ENCODE measurements at regions not wholly inside any gene's neighbourhood (a gene's known extent, or its start where the extent isn't known, plus 50 kb on each side); places are given as distances from the start of the nearest gene placed in this dataset.
"Not testable (repeated sequence)": the region's sequence is repeated elsewhere in the genome, so short reads cannot be mapped to it uniquely, and the experiment has no call there.

DNA sequence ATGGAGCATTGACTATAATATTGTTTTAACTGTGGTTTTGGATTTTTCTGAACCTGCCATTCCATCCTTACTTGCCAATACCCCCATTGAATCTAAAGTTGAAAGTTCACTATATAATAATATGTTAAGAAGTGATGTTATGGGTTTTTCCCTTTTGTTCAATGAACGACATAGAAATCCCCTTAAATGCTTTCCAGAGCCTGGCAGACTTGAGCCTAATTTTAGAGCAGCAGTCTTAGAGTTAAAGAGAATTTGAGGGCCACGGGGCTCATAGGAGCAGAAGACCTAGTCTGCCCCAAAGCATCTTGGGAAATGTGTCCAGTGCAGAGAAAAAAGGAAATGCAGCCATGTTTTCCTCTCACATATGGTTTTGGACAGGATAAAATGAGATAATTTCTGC lies 146.1 kb upstream of the SLC44A1 start:
- DNase-seq (ENCODE audit: low read depth, low spot score), result no peak

GRCh38 chr9:105103776-105104175 lies 140.7 kb upstream of the SLC44A1 start:
- no peak for DNase-seq (ENCODE audit: low read depth, low spot score)

- no peak for DNase-seq (ENCODE audit: low read depth, low spot score)
Observed at GRCh38 chr9:105114318-105114717, 130.1 kb upstream of the SLC44A1 start.

DNA sequence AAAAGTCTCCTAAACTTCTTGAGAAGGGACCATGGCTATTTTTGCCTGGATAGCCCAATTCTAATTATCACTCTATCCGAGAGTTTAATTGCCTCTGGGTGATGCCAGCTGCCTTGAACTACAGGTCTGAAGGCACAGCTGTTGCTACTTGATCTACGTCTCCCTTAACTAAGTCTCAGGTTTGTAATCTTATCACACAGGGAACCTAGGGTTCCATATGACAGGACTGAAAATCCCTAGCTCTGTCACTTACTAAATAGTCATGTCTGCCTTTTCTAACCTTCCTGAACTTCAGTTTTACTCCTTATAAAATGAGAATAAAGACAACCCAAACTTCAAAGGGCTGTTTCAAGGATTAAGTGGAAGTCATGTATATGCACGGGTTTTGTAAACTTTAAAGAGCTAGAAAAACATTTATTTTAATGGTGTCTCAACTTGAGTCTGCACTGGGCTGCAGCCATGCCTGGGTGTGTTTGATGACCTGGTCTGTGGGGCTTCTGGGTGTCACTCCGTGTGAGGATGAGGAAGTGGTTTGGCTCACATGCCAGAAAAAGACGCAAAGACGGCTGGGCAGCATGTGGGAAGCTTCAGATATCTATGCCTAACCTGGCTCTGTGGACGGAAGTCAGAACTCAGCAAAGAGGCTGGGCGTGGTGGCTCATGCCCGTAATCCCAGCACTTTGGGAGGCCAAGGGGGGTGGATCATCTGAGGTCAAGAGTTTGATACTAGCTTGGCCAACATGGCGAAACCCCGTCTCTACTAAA lies 129.3 kb upstream of the SLC44A1 start:
- no peak for DNase-seq (ENCODE audit: low read depth, low spot score)

- no peak for DNase-seq (ENCODE audit: low read depth, low spot score)
Observed at GRCh38 chr9:105116052-105116868, 128.2 kb upstream of the SLC44A1 start.

DNA sequence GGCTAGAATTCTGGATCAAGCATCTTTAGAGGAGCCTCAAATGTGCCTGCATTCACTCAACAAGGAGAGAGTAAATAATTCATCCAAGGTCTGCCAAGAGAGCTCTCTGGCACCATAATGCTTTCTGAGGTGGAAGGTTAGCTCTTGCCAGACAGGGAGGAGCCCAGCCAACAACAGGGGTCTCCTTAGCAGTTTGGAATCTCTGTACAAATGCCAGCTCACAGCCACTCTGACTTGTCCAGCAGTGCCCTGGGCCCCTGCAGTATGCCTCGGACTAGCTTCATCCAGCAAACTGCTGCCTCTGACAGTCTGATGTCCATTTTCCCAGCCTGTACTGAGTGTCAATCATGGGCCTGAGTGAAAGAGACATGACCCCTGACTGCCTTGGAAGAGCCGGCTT lies 127.2 kb upstream of the SLC44A1 start:
- no peak for DNase-seq (ENCODE audit: low read depth, low spot score)

GRCh38 chr9:105118636-105119035 lies 125.8 kb upstream of the SLC44A1 start:
- no peak for DNase-seq (ENCODE audit: low read depth, low spot score)

DNA sequence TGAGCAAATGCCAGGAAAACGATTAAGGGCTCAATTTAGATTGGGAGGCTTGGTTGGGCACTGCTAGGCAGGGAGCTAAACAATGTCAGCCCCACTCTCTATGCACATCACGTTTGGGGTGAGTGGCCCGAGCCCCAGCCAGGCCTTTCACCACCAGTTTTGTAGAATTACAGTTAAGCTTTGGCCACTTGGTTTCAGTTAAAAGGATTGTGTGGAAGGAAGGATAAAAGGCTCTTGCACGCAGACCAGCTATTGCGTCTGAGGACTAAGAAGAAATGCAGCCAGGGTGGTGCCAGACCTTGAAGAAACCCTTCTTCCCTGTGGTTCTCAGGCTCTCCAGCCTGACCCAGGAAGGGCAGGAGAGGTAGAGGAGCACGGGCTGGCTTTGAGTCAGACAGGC lies 125.3 kb upstream of the SLC44A1 start:
- DNase-seq (ENCODE audit: low read depth, low spot score), result no peak

- no peak for DNase-seq (ENCODE audit: low read depth, low spot score)
Observed at GRCh38 chr9:105121861-105122430, 122.5 kb upstream of the SLC44A1 start.

DNA sequence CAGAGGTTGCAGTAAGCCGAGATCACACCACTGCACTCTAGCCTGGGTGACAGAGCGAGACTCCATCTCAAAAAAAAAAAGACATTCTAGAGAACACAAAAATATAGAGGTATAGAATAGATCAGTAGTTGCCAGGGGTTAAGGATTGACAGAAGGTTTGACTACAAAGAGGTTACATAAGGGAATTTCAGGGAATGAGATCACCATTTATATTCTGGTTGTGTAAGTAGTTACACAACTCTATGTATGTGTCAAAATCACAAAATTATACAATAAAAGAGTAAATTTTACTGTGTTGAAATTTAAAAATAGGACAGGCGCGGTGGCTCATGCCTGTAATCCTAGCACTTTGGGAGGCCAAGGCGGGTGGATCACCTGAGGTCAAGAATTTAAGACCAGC lies 119.9 kb upstream of the SLC44A1 start:
- not testable (repeated sequence) for DNase-seq (ENCODE audit: low read depth, low spot score)

DNA sequence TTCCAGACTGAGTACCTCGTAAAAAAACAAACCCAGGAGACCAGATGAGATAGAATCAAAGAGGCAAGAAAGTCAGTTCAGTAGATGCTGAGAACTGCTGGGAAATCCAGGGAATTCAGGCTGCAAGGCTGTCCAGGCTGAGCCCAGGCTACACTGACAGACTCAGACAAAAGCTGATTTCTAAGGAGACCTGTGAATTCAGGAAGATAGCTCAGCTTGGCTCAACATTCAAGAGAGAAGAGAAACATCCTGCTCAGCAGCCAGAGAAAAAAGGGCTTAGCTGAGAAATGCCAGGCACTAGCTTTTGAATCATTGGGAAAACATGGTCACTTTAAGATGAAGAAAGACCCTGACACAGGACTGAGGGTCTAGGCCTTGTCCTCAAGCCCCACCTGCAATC lies 118.2 kb upstream of the SLC44A1 start:
- DNase-seq (ENCODE audit: low read depth, low spot score), result no peak

GRCh38 chr9:105127863-105128220 lies 116.6 kb upstream of the SLC44A1 start:
- DNase-seq (ENCODE audit: low read depth, low spot score), result no peak

DNA sequence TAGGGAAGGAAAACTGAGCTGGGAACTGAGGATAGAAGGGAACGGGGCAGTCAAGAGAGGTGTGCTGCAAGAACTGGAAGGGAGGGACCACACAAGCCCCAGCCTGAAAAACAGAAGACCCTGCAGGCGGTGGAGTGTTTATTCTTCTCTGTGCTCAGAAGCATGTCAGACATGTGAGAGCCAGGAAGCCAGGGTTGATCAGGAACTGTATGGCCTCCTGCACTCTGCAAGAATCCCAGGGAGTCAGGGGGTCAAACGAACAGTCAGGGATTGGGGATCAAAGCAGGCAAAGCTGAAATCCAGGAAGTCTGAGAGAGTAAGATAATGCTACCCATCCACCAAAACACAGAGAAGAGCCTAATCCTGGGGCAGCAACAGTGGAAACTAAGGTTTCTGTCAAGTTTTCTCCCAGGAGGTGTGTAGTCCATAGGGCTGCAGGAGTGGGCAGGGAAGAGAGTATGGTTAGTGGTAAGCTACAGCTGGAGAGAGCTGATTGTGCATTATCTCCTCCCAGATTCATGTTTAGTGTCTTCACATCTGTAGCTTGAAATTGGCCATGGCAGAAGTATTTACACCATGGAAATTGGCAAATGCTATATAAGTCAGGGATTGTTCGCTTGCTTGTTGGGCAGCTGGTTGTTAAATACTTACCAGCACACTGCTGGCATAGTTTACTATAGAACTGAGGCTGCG lies 115.4 kb upstream of the SLC44A1 start:
- DNase-seq (ENCODE audit: low read depth, low spot score), result no peak

- no peak for DNase-seq (ENCODE audit: low read depth, low spot score)
Observed at GRCh38 chr9:105129731-105130130, 114.7 kb upstream of the SLC44A1 start.

- DNase-seq (ENCODE audit: low read depth, low spot score), result no peak
Observed at GRCh38 chr9:105131981-105132380, 112.5 kb upstream of the SLC44A1 start.

GRCh38 chr9:105132606-105133005 lies 111.8 kb upstream of the SLC44A1 start:
- DNase-seq (ENCODE audit: low read depth, low spot score), result no peak

DNA sequence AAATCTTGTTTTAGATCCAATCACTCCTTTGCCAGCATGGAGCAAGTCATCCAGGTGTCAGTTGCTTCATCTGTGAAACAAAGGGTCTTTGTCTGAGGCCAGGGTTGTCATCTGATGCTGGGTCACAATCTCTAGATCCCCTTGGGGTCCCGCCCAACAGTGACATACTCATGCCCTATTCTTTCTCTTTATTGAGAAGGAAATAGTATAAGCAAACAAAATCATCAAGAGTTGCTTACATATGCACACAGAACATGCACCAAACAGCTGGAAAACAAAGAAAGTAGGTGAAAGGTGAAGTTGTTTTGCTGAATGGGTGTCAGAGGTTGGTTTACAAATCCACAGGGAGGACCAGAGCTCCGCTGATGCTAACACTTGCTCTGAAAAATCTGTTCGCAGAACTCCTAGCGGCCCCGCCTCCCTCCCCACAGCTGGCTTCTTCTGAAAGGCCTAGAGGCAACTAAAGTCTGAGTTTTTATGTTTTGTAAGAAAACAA lies 106.1 kb upstream of the SLC44A1 start:
- peak; percentile 96 for DNase-seq (ENCODE audit: low read depth, low spot score)

DNA sequence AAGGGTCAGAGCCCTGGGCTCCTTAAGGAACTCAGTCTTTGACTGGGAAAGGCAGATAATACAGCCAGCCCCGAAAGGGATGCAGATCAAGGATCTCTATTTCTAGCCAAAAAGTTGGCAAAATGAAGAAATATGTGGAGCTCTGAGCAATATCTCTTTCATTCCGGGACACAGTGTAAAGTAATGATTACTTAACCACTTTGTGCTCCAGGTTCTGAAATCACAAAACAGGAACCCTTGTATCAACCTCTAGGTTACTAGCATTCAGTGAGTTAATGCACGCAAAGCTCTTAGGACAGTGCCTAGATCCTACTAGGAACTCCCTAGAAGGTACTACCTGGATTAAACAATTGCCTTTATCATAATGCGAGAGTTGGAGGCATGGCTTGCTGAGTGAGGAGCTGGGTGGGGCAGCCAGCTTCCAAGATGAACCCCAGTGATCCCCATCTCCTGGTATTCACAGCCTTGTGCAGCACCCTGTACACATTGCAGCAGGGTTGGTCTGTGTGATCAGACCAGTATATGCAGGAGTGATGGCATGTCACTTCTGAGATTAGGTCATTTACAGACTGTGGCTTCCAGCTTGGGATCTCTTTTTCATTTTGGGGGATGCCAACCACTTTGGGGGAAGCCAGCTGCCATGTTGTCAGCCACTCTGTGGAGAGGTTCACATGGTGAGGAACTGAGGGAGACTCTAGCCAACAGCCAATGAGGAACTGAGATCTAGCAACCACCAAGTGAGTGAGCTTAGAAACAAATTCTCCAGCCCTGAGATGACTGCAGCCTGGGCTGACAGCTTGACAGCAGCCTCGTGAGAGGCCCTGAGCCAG lies 103.1 kb upstream of the SLC44A1 start:
- no peak for DNase-seq (ENCODE audit: low read depth, low spot score)

DNA sequence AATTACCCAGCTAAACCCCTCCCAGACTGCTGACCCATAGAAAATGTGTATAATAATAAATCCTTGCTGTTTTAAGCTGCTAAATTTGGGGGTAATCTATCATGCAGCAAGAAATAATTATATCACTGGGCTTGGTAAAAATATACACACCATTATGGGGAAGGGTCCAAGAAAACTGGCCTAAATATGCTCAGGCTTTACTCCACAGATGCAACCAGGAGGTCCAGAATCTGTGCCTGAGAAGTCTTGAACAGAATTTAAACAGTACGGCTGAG lies 102.5 kb upstream of the SLC44A1 start:
- no peak for DNase-seq (ENCODE audit: low read depth, low spot score)

GRCh38 chr9:105142406-105143135 lies 101.9 kb upstream of the SLC44A1 start:
- no peak for DNase-seq (ENCODE audit: low read depth, low spot score)

DNA sequence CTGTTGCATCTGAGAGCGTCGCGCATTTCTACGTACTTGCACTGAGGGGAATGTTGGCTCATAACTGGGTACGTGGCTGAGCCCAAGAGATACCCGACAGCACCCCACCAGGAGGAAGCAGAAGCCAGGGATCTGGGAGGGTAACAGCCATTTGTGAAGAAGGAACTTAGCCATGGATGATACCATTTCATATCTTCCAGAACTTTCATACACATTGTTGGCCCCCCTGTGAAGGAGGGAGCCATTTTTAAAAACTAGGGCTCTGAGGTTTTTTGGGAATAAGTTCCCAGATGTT lies 101.4 kb upstream of the SLC44A1 start:
- DNase-seq (ENCODE audit: low read depth, low spot score), result no peak
